ENCODE measurements at regions not wholly inside any gene's neighbourhood (a gene's known extent, or its start where the extent isn't known, plus 50 kb on each side); places are given as distances from the start of the nearest gene placed in this dataset.

DNA sequence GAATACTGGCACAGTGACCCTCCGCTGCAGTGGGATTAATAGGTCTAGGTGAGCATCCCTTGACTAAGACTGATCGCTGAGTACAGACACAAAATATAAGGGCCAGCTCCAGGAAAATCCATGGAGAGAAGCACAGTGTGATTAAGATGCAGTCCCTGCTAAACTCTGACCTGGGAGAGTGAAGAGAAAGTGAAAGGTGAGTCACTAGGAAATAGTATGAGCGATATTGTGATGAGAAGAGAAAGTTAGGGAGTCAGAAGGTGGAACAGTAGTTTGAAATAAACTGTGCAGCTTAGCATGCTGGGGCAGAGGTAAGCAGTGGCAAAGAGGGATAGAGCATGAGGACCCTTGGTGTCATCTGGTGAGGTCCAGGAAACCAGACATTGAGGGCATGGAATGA is 278.6 kb upstream of the MAP3K7 start:
- Mint-ChIP-seq H3K4me3 (no peak overlapping the region), H3K4me1 (no peaks in the 10 kb centered on the region), H3K27me3 (ENCODE audit: low read depth) (peaks cover 2% of the 10 kb centered on the region; the same call in 1 of the 2 replicates), H3K27ac (no peak overlapping the region), H3K36me3 (ENCODE audit: insufficient read depth in 1 of 3, low read depth in 3 of 3) (no peaks in the 10 kb centered on the region), H3K9me3 (no peaks in the 10 kb centered on the region)
- DNase-seq = no peak
- H2BK120ac ChIP-seq (ENCODE audit: low read depth, low read length, poor library complexity, severe bottlenecking) = no peak overlapping the region
- TF ChIP-seq, protein P1, sequence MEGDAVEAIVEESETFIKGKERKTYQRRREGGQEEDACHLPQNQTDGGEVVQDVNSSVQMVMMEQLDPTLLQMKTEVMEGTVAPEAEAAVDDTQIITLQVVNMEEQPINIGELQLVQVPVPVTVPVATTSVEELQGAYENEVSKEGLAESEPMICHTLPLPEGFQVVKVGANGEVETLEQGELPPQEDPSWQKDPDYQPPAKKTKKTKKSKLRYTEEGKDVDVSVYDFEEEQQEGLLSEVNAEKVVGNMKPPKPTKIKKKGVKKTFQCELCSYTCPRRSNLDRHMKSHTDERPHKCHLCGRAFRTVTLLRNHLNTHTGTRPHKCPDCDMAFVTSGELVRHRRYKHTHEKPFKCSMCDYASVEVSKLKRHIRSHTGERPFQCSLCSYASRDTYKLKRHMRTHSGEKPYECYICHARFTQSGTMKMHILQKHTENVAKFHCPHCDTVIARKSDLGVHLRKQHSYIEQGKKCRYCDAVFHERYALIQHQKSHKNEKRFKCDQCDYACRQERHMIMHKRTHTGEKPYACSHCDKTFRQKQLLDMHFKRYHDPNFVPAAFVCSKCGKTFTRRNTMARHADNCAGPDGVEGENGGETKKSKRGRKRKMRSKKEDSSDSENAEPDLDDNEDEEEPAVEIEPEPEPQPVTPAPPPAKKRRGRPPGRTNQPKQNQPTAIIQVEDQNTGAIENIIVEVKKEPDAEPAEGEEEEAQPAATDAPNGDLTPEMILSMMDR (conservative IDR thresholded peaks at IDR 0.05) = no peak
- no peak overlapping the region for H3K4me2 ChIP-seq (ENCODE audit: insufficient read depth, insufficient read length, low read length)
- H2BK15ac ChIP-seq (ENCODE audit: low read depth, low read length) = no peak overlapping the region
- no peak overlapping the region for H3K18ac ChIP-seq (ENCODE audit: insufficient read length, low read depth, low read length)
- no peak overlapping the region for H3K23ac ChIP-seq (ENCODE audit: insufficient read length, low read depth, low read length)
- H3K14ac ChIP-seq (ENCODE audit: insufficient read depth, low read length) = no peak overlapping the region
- no CpG with 5 or more reads among the region's 3 CpGs for WGBS (ENCODE audit: extremely low coverage, insufficient read length, low lambda C conversion rate)
- H3K79me1 ChIP-seq (ENCODE audit: insufficient read depth, low read depth, low read length, poor library complexity, severe bottlenecking) = no peaks in the 10 kb centered on the region
- no peak overlapping the region for H3K56ac ChIP-seq (ENCODE audit: insufficient read length, low read depth, low read length)
- H3K23me2 ChIP-seq (ENCODE audit: insufficient read length, low read depth, low read length, poor library complexity, severe bottlenecking) = no peaks in the 10 kb centered on the region
- H3T11ph ChIP-seq (ENCODE audit: low read length) = no peak overlapping the region
- H3K79me2 ChIP-seq (ENCODE audit: insufficient read depth, low read length) = no peaks in the 10 kb centered on the region
- H4K5ac ChIP-seq (ENCODE audit: insufficient read length, low read depth, low read length) = no peak overlapping the region
- no peak overlapping the region for H4K91ac ChIP-seq (ENCODE audit: insufficient read length, low read depth, low read length)
- no peaks in the 10 kb centered on the region for H3K27me3 ChIP-seq (ENCODE audit: insufficient read depth, low read length)
- H3K27ac ChIP-seq (ENCODE audit: insufficient read length, low read depth, low read length) = no peak overlapping the region
- H3K9me3 ChIP-seq (ENCODE audit: control insufficient read depth, low read depth, low read length) = no peaks in the 10 kb centered on the region
- H2AK5ac ChIP-seq (ENCODE audit: insufficient read length, low read length) = no peak overlapping the region
- H2BK20ac ChIP-seq (ENCODE audit: low read depth, low read length, poor library complexity, severe bottlenecking) = no peak overlapping the region
- no peak overlapping the region for H2AFZ ChIP-seq (ENCODE audit: low read length)
- no peaks in the 10 kb centered on the region for H4K20me1 ChIP-seq (ENCODE audit: control insufficient read depth, insufficient read depth, insufficient read length)
- H3K4ac ChIP-seq (ENCODE audit: low read depth, low read length) = no peak overlapping the region
- H2BK12ac ChIP-seq (ENCODE audit: insufficient read length, low read depth, low read length) = no peak overlapping the region
- H3K4me1 ChIP-seq (ENCODE audit: insufficient read depth, low read length) = no peaks in the 10 kb centered on the region
- H3K9ac ChIP-seq (ENCODE audit: extremely low read depth, insufficient read length, low read length) = no peak overlapping the region
- H2BK5ac ChIP-seq (ENCODE audit: insufficient read length, low read length) = no peak overlapping the region
- no peak overlapping the region for H4K8ac ChIP-seq (replicated peaks; ENCODE audit: insufficient read length, low read depth, low read length)

All from H9 (cell line).